ENCODE measurements at regions not wholly inside any gene's neighbourhood (a gene's known extent, or its start where the extent isn't known, plus 50 kb on each side); places are given as distances from the start of the nearest gene placed in this dataset.
"Not testable (repeated sequence)": the region's sequence is repeated elsewhere in the genome, so short reads cannot be mapped to it uniquely, and the experiment has no call there.

- in situ Hi-C loops (cut with HindIII; ENCODE audit: low pct_unique_long_range_greater_than_20kb, low sequenced_read_pairs): no loop called here
- no peak for DNase-seq (ENCODE audit: low read depth, low spot score)
These were observed 662.0 kb upstream of the ANKRD30A start for GRCh38 chr10:36463390-36463789.

- in situ Hi-C loops (cut with HindIII; ENCODE audit: low pct_unique_long_range_greater_than_20kb, low sequenced_read_pairs): no loop called here
- peak; percentile 9 for DNase-seq (ENCODE audit: low read depth, low spot score)
These were observed 663.2 kb upstream of the ANKRD30A start for GRCh38 chr10:36462194-36462593.

GRCh38 chr10:36458437-36458836, 667.0 kb upstream of the ANKRD30A start:
- in situ Hi-C loops (cut with HindIII; ENCODE audit: low pct_unique_long_range_greater_than_20kb, low sequenced_read_pairs); DNase-seq (ENCODE audit: low read depth, low spot score): not testable (repeated sequence)

GRCh38 chr10:36457751-36458150, 667.6 kb upstream of the ANKRD30A start:
- no peak for DNase-seq (ENCODE audit: low read depth, low spot score)
- in situ Hi-C loops (cut with HindIII; ENCODE audit: low pct_unique_long_range_greater_than_20kb, low sequenced_read_pairs): no loop called here

GRCh38 chr10:36455526-36456133, 669.8 kb upstream of the ANKRD30A start:
- no peak for DNase-seq (ENCODE audit: low read depth, low spot score)
- in situ Hi-C loops (cut with HindIII; ENCODE audit: low pct_unique_long_range_greater_than_20kb, low sequenced_read_pairs): no loop called here

- no peak for DNase-seq (ENCODE audit: low read depth, low spot score)
- in situ Hi-C loops (cut with HindIII; ENCODE audit: low pct_unique_long_range_greater_than_20kb, low sequenced_read_pairs): no loop called here
These were observed 672.5 kb upstream of the ANKRD30A start for GRCh38 chr10:36452851-36453250.

GRCh38 chr10:36451391-36451970, 673.9 kb upstream of the ANKRD30A start:
- in situ Hi-C loops (cut with HindIII; ENCODE audit: low pct_unique_long_range_greater_than_20kb, low sequenced_read_pairs): no loop called here
- DNase-seq (ENCODE audit: low read depth, low spot score): no peak

- DNase-seq (ENCODE audit: low read depth, low spot score): no peak
- in situ Hi-C loops (cut with HindIII; ENCODE audit: low pct_unique_long_range_greater_than_20kb, low sequenced_read_pairs): no loop called here
These were observed 675.0 kb upstream of the ANKRD30A start for GRCh38 chr10:36450380-36450779.

GRCh38 chr10:36448760-36449691, 676.4 kb upstream of the ANKRD30A start:
- in situ Hi-C loops (cut with HindIII; ENCODE audit: low pct_unique_long_range_greater_than_20kb, low sequenced_read_pairs): no loop called here
- no peak for DNase-seq (ENCODE audit: low read depth, low spot score)

GRCh38 chr10:36446881-36447280, 678.5 kb upstream of the ANKRD30A start:
- in situ Hi-C loops (cut with HindIII; ENCODE audit: low pct_unique_long_range_greater_than_20kb, low sequenced_read_pairs): no loop called here
- no peak for DNase-seq (ENCODE audit: low read depth, low spot score)

GRCh38 chr10:36443233-36443632, 682.2 kb upstream of the ANKRD30A start:
- DNase-seq (ENCODE audit: low read depth, low spot score): no peak
- in situ Hi-C loops (cut with HindIII; ENCODE audit: low pct_unique_long_range_greater_than_20kb, low sequenced_read_pairs): no loop called here

- in situ Hi-C loops (cut with HindIII; ENCODE audit: low pct_unique_long_range_greater_than_20kb, low sequenced_read_pairs): no loop called here
- no peak for DNase-seq (ENCODE audit: low read depth, low spot score)
These were observed 683.8 kb upstream of the ANKRD30A start for GRCh38 chr10:36441557-36441956.

GRCh38 chr10:36440539-36440938, 684.9 kb upstream of the ANKRD30A start:
- in situ Hi-C loops (cut with HindIII; ENCODE audit: low pct_unique_long_range_greater_than_20kb, low sequenced_read_pairs): no loop called here
- DNase-seq (ENCODE audit: low read depth, low spot score): no peak

GRCh38 chr10:36437367-36437766, 688.0 kb upstream of the ANKRD30A start:
- no peak for DNase-seq (ENCODE audit: low read depth, low spot score)
- in situ Hi-C loops (cut with HindIII; ENCODE audit: low pct_unique_long_range_greater_than_20kb, low sequenced_read_pairs): no loop called here

GRCh38 chr10:36428507-36428906, 696.9 kb upstream of the ANKRD30A start:
- in situ Hi-C loops (cut with HindIII; ENCODE audit: low pct_unique_long_range_greater_than_20kb, low sequenced_read_pairs): no loop called here

GRCh38 chr10:36425131-36425797, 700.1 kb upstream of the ANKRD30A start:
- DNase-seq (ENCODE audit: low read depth, low spot score): no peak
- in situ Hi-C loops (cut with HindIII; ENCODE audit: low pct_unique_long_range_greater_than_20kb, low sequenced_read_pairs): no loop called here

More at GRCh38 chr10:36428507-36428906, 696.9 kb upstream of the ANKRD30A start:
- no peak for DNase-seq (ENCODE audit: low read depth, low spot score)

GRCh38 chr10:36424502-36424901, 700.9 kb upstream of the ANKRD30A start:
- DNase-seq (ENCODE audit: low read depth, low spot score): no peak
- in situ Hi-C loops (cut with HindIII; ENCODE audit: low pct_unique_long_range_greater_than_20kb, low sequenced_read_pairs): no loop called here

GRCh38 chr10:36423821-36424248, 701.6 kb upstream of the ANKRD30A start:
- in situ Hi-C loops (cut with HindIII; ENCODE audit: low pct_unique_long_range_greater_than_20kb, low sequenced_read_pairs): no loop called here
- DNase-seq (ENCODE audit: low read depth, low spot score): no peak
